ENCODE measurements at regions not wholly inside any gene's neighbourhood (a gene's known extent, or its start where the extent isn't known, plus 50 kb on each side); places are given as distances from the start of the nearest gene placed in this dataset.

DNA sequence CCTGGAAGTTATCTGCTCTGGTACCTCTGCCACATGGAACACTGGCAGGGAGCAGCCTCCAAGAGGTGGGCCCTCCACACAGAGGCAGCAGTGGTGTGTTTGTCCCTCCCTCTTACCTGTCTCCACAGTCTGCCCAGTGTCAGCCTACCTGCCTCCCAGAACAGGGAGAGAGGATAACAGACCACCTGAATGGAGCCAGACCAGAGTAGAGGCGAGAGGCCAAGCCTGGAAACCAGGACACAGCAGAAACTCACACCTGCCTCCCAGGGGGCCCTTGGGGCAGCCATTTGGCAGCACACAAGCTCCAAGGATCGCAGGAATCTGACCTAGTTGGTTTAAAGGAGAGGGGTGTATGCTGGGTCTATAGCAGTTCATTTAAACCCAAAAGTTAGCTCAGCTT, 100.2 kb upstream of the ZNF366 start:
- Mint-ChIP-seq H3K27ac (no peak overlapping the region), H3K36me3 (ENCODE audit: low read depth) (no peaks in the 10 kb centered on the region), H3K27me3 (peaks cover 22% of the 10 kb centered on the region), H3K4me1 (ENCODE audit: low read depth) (peaks cover 3% of the 10 kb centered on the region), H3K4me3 (no peak overlapping the region), H3K9me3 (no peaks in the 10 kb centered on the region)

DNA sequence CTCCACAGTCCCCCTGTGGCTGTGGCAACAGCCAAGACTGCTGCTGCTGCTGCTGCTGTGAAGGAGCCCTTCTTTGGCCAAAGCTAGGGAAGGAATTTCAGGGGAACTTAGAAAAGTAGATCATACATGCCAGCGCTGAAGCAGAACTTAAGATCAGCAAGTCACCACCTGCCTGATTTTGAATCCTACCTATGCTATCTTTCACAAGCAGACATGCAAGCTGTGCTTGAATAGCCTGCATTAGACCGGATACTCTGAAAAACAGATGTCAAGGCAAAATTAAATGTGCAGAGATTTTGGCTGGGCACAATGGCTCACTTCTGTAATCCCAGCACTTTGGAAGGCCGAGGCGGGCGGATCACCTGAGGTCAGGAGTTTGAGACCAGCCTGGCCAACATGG, 99.3 kb upstream of the ZNF366 start:
- H3K9me3 Mint-ChIP-seq, result no peaks in the 10 kb centered on the region
- no peak overlapping the region for H3K27ac Mint-ChIP-seq
- peaks cover 3% of the 10 kb centered on the region for H3K4me1 Mint-ChIP-seq (ENCODE audit: low read depth)
- no peaks in the 10 kb centered on the region for H3K36me3 Mint-ChIP-seq (ENCODE audit: low read depth)
- H3K27me3 Mint-ChIP-seq, result peaks cover 22% of the 10 kb centered on the region
- H3K4me3 Mint-ChIP-seq, result no peak overlapping the region

DNA sequence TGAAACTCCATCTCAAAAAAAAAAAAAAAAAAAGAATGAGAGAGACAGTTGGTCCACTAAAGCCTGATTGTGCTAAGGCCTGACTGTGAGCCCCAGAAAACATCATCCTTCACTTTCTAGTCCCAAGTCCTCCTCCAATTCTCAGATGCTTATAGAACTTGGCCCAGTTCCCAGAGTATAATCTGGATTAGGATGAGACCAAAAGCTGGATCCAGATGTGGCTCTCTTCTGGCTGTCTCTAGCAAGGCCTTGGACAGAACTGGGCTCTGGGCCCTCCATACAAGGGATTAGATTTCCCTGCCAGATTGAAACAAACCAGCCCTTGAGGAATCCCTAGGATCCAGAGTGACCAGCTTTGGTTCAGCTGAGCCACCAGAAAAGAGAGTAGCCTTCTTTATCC, 98.4 kb upstream of the ZNF366 start:
- no peak overlapping the region for H3K4me3 Mint-ChIP-seq
- no peaks in the 10 kb centered on the region for H3K36me3 Mint-ChIP-seq (ENCODE audit: low read depth)
- peaks cover 15% of the 10 kb centered on the region for H3K27me3 Mint-ChIP-seq
- H3K9me3 Mint-ChIP-seq, result no peaks in the 10 kb centered on the region
- H3K27ac Mint-ChIP-seq, result no peak overlapping the region
- no peaks in the 10 kb centered on the region for H3K4me1 Mint-ChIP-seq (ENCODE audit: low read depth)

DNA sequence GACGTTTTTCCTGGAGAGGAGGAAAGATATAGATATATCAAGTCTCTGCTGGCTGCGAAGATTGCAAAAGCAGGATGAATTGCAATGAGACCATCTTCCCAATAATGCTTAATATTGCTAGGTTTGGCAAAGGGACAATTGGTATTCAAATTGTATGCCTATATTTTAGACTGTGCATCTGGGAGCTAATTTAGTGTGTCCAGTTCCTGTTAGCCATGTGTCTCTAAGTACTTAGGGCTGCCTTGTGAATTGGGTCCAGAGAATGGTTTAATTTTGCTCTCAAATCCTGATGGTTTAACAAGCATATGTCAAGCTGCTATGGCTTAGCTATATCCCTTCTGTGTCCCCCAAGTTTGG, 97.6 kb upstream of the ZNF366 start:
- no peak overlapping the region for H3K4me3 Mint-ChIP-seq
- no peak overlapping the region for H3K27ac Mint-ChIP-seq
- peaks cover 10% of the 10 kb centered on the region for H3K27me3 Mint-ChIP-seq
- H3K9me3 Mint-ChIP-seq, result no peaks in the 10 kb centered on the region
- H3K4me1 Mint-ChIP-seq (ENCODE audit: low read depth), result no peaks in the 10 kb centered on the region
- no peaks in the 10 kb centered on the region for H3K36me3 Mint-ChIP-seq (ENCODE audit: low read depth)

DNA sequence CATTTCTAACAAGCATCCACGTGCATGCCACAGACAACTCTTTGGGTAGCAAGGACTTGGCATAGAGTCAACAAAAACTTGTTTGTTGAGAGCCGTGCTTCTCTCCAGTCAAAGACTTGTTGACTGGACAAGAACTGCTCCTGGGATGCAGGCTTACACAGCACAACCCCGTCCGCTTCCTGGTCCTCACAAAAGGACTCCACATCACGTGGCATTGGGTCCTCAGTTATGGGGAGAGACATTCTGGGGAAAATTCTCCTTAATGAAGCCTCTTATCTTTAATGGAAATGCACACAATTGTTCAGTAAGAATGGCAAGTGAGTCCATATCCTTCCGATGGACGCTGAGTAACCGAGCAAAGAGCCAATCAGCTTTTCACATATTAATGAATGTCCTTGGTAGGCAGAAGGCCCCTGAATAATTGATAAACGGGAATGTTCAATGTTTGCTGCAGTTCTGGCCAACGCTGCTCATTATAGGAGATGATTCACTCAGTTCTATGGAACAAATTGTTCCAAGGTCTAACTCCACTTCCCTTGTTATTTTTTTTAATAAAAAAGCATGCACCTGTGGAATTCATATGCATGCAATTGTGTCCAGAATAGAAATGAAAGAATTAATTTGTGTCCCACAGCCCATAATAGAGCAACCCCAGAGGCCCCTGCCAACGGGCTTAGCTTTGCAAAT, 97.0 kb upstream of the ZNF366 start:
- no peak overlapping the region for H3K27ac Mint-ChIP-seq
- H3K4me1 Mint-ChIP-seq (ENCODE audit: low read depth), result no peaks in the 10 kb centered on the region
- H3K9me3 Mint-ChIP-seq, result no peaks in the 10 kb centered on the region
- no peaks in the 10 kb centered on the region for H3K36me3 Mint-ChIP-seq (ENCODE audit: low read depth)
- peaks cover 10% of the 10 kb centered on the region for H3K27me3 Mint-ChIP-seq
- no peak overlapping the region for H3K4me3 Mint-ChIP-seq

DNA sequence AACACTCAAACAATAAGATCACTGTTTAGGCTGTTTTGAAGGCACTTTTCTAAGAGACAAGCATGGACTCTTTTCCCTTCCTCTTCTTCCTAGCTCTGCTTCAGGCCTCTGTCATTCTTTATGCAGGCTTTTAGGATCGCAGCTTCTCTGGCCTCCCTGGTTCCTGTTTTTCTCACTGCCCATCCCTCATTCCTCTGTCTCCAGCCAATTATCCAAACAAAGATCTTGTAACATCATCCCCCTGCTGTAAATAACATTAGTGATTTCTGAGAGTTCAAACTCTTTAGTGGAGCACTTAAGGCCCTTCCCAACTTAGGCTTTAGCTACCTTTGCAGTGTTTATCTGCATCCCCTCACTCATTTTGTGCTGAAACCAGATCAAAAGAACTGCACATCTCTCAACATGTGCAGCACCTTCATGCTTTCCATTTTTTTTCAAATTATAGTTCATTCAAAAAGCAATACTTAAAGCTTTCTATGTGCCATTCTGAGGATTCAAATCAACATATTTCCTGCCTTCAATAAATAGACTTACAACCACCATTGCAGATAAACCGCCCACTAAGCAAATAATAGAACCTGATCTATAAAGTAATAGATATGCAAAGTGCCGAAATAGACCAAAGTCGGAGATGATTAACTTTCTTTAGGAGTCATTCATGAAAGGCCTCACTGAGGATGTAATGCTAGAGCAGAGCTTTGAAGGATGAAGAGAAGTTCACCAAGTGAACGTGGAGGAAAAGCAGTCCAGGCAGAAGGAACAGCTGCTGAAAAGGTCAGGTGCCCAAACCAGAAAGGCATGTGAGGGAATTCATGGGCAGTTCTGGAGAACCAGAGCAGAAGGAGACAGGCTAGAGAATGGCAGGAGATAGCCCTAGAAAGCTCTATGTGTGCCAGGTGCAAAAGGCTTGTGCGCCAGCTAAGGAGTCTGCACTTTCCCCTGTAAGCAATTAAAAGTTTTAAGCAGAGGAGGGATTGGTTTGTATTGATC, 95.8 kb upstream of the ZNF366 start:
- Mint-ChIP-seq H3K4me1 (ENCODE audit: low read depth) (peaks cover 3% of the 10 kb centered on the region), H3K27me3 (peaks cover 6% of the 10 kb centered on the region), H3K9me3 (peaks cover 6% of the 10 kb centered on the region), H3K36me3 (ENCODE audit: low read depth) (no peaks in the 10 kb centered on the region), H3K27ac (no peak overlapping the region), H3K4me3 (no peak overlapping the region)

DNA sequence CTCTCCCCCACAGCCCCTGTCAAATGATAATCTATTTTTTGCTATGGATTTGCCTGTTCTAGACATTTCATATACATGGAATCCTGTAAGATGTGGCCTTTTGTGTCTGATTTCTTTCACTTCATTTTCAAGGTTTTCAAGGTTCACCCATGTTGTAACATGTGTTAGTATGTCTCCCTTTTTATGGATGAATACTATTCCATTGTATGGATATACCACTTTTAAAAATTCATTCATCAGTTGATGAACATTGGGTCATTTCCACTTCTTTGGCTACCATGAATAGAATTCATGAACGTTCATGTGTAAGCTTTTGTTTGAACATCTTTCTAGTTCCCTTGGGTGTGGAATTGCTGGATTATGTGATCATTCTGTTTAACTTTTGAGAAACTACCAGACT, 94.7 kb upstream of the ZNF366 start:
- Mint-ChIP-seq H3K27me3 (peaks cover 6% of the 10 kb centered on the region), H3K4me1 (ENCODE audit: low read depth) (peaks cover 3% of the 10 kb centered on the region), H3K36me3 (ENCODE audit: low read depth) (no peaks in the 10 kb centered on the region), H3K27ac (no peak overlapping the region), H3K9me3 (peaks cover 6% of the 10 kb centered on the region), H3K4me3 (no peak overlapping the region)

DNA sequence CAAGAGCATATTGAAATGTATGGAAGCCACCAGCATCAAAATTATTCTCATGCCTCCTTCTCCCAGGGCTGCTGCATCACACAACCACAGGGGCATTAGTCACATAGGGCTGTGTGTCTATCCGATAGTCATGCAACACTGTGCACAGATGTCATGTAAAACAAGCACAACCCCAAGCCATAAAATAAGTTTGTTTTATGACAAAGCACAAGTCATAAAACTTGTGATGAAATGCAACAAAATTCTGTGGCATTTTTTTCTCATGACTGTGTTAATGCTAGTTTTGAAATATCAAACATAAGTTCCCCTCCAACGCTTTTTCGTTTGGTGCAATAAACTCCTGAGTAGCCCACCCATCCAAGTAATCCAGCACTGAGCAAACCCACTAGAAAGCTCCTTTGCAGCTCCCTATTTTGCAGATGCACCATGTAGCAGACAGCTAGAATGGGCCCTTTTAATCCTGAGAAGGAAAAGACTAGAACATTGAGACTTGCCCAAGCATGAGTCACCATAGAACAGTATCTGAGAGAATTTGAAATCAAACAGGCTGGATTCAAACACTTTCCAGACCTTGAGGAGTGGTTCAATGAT, 93.3 kb upstream of the ZNF366 start:
- Mint-ChIP-seq H3K27ac (no peak overlapping the region), H3K27me3 (no peaks in the 10 kb centered on the region), H3K36me3 (ENCODE audit: low read depth) (no peaks in the 10 kb centered on the region), H3K4me1 (ENCODE audit: low read depth) (peaks cover 3% of the 10 kb centered on the region), H3K9me3 (peaks cover 6% of the 10 kb centered on the region), H3K4me3 (no peak overlapping the region)

DNA sequence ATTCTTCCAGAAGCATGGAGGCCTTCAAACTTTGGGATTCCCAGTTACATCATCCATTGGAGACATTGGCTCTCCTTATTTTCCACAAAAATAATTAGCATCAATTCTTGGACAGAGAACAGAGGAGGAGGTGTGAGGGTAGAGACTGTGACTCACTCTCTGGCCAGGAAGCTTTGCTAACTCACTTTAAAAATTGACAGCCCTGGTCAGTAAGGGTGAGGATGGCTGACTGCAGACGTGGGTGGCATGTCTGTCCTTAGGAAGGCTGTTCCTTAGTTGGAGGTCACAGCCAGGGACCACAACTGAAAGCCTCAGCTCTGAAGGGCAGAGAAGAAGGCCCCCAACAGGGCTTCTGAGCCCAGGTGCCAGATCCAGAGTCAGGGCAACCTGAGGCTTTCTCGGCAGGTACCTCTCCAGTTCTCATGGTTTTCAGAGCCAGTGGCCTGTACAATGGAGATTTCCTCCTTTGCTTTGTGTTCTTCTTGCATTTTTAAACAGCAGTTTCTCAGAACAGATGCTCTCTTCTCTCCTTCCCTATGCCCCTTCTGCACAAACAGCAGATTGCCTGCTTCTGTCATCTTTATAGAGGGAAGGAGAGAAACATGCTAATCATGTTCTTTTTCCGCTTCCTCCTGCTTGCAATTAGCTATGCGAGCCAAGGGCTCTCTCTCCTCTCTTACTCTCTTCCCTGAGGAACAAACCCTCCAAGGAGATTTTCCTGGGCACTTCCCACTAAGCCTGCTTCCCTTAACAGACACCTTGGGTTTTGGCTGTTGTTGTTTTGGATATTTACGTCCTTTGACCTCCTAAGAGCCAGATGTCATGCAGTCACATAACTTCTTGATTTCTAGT, 92.5 kb upstream of the ZNF366 start:
- H3K4me1 Mint-ChIP-seq (ENCODE audit: low read depth), result peaks cover 3% of the 10 kb centered on the region
- no peak overlapping the region for H3K27ac Mint-ChIP-seq
- H3K4me3 Mint-ChIP-seq, result no peak overlapping the region
- H3K9me3 Mint-ChIP-seq, result peaks cover 6% of the 10 kb centered on the region
- no peaks in the 10 kb centered on the region for H3K36me3 Mint-ChIP-seq (ENCODE audit: low read depth)
- no peaks in the 10 kb centered on the region for H3K27me3 Mint-ChIP-seq

DNA sequence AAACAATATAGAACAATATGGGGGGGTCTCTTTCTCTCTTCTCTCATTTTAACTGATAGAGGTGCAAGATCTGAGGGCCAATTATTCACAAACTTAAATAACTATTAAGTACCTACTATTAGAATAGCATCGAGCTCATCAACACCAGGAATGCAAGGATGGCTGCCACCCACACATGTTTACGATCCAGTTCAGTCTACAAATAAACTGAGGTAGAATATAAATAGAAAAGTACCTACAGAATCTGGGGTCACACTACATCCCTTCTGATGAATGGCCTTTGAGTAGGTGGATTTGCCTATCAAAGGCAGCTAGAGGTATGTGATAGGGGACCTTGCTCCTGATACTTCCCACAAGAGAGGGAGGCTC, 91.8 kb upstream of the ZNF366 start:
- Mint-ChIP-seq H3K9me3 (peaks cover 6% of the 10 kb centered on the region), H3K36me3 (ENCODE audit: low read depth) (no peaks in the 10 kb centered on the region), H3K27ac (no peak overlapping the region), H3K4me3 (no peak overlapping the region), H3K27me3 (no peaks in the 10 kb centered on the region), H3K4me1 (ENCODE audit: low read depth) (peaks cover 3% of the 10 kb centered on the region)

DNA sequence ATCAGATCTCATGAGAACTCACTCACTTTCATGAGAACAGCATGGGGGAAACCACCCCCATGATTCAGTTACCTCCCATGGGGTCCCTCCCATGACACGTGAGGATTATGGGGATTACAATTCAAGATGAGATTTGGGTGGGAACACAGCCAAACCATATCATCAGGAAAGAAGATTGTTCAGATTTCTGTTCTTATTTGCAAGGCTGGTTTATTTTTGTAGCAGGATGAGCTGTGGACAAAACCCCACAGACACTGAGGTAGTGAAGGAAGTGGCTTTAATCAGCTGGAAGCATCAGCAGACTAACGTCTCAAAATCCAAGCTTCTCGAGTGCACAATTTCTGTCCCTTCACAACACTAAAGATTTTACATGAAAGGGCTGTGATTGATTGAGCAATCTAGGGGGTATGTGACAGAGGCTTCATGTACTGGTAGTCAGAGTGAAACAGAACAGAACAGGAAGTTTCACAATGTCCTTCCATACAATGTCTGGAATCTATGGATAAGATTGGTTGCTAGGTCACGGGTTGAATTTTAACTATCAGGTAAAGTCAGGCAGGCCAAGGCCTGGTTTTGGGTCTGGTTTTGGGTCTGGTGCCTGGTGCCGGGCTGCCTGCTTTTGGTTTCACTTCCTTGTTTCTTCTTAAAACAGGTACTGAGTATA, 91.3 kb upstream of the ZNF366 start:
- H3K27me3 Mint-ChIP-seq, result no peaks in the 10 kb centered on the region
- H3K36me3 Mint-ChIP-seq (ENCODE audit: low read depth), result no peaks in the 10 kb centered on the region
- peaks cover 6% of the 10 kb centered on the region for H3K9me3 Mint-ChIP-seq
- H3K27ac Mint-ChIP-seq, result no peak overlapping the region
- peaks cover 3% of the 10 kb centered on the region for H3K4me1 Mint-ChIP-seq (ENCODE audit: low read depth)
- H3K4me3 Mint-ChIP-seq, result no peak overlapping the region

DNA sequence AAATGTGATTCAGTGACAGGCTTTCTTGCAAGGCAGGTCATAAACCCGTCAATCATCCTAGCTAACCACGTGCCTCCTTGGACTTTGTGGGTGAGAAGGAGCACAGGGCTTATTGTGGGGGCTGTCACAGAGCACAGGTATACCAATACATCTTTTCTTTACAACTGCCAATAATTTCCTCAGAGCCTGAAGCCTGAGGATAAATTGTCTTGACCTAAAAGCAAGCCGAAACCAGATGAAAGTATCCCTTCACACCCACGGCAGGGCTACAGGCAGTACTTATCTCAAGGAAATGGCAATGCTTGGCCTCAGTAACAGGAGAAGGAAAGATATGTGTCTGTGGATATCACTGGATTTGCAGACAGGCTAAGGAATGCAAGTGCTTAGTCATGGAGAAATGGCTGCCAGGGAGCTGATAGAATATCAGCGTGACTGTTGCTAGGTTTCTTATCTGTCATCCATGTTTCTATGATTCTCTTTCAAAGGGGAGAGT, 90.3 kb upstream of the ZNF366 start:
- no peaks in the 10 kb centered on the region for H3K36me3 Mint-ChIP-seq (ENCODE audit: low read depth)
- H3K27ac Mint-ChIP-seq, result no peak overlapping the region
- H3K4me3 Mint-ChIP-seq, result no peak overlapping the region
- no peaks in the 10 kb centered on the region for H3K27me3 Mint-ChIP-seq
- H3K4me1 Mint-ChIP-seq (ENCODE audit: low read depth), result peaks cover 3% of the 10 kb centered on the region
- peaks cover 6% of the 10 kb centered on the region for H3K9me3 Mint-ChIP-seq

DNA sequence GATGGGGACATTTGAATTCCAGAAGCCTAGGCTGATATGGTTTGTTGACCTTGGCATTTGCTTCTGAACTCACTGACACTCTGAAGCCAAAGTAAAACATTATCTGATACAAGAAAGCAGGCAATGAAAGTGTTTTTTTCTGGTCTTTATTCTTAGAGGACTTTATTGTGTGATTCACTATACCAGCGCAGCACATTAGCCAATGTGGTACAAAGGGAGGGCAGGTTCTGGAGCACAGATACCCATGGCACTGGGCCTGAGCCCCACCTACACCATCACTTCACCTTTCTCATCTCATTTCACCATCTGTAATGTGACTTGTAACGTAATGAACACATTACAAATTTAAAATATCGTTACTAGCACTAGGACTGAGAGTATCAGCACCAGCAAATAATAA, 89.7 kb upstream of the ZNF366 start:
- Mint-ChIP-seq H3K9me3 (peaks cover 6% of the 10 kb centered on the region), H3K4me3 (no peak overlapping the region)

DNA sequence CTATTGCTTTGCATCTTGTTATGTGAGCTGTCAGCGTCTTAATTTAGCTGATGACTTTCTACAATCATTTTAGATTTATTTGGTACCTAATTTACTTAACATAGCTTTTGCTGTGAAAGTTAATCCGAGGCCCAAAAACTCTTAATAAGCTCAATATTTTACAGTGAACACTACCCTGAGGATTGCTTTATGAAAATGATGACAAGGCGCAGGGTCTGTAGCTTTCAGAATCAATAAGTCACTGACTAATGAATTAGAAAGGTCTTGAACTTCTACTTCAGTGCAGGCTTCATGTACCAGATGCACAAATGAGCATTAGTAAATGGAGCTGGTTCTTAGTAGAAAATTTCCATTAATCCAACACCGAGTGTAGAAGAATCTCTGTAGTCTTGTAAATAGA, 81.4 kb upstream of the ZNF366 start:
- no peaks in the 10 kb centered on the region for H3K4me1 Mint-ChIP-seq (ENCODE audit: low read depth)
- H3K4me3 Mint-ChIP-seq, result no peak overlapping the region

More for the DNA sequence above, 89.7 kb upstream of the ZNF366 start:
- Mint-ChIP-seq H3K36me3 (ENCODE audit: low read depth) (no peaks in the 10 kb centered on the region), H3K27me3 (no peaks in the 10 kb centered on the region), H3K4me1 (ENCODE audit: low read depth) (peaks cover 3% of the 10 kb centered on the region), H3K27ac (no peak overlapping the region)

More for the DNA sequence above, 81.4 kb upstream of the ZNF366 start:
- Mint-ChIP-seq H3K9me3 (peaks cover under 1% of the 10 kb centered on the region), H3K27ac (no peak overlapping the region), H3K36me3 (ENCODE audit: low read depth) (no peaks in the 10 kb centered on the region), H3K27me3 (peaks cover 23% of the 10 kb centered on the region)
